NAMALWA (cell line): ENCODE measurements at regions not wholly inside any gene's neighbourhood (a gene's known extent, or its start where the extent isn't known, plus 50 kb on each side); places are given as distances from the start of the nearest gene placed in this dataset.

ENCODE experiments used
- DNase-seq: peaks from one replicate; pipeline ENCODE4 v3.0.0-alpha.2; 2015; ENCODE audit warnings: low spot score

- DNase-seq, result no peak
Observed at GRCh38 chr1:218679988-218680748, 335.0 kb downstream of the TGFB2 start.

- DNase-seq, result no peak
Observed at GRCh38 chr1:218683242-218683641, 338.1 kb downstream of the TGFB2 start.

GRCh38 chr1:218686258-218686657 is 341.1 kb downstream of the TGFB2 start:
- DNase-seq, result no peak

GRCh38 chr1:218686761-218687160 is 341.6 kb downstream of the TGFB2 start:
- DNase-seq, result no peak

GRCh38 chr1:218692808-218693207 is 347.7 kb downstream of the TGFB2 start:
- DNase-seq, result no peak

GRCh38 chr1:218693599-218693998 is 348.5 kb downstream of the TGFB2 start:
- no peak for DNase-seq

- no peak for DNase-seq
Observed at GRCh38 chr1:218694085-218694484, 348.9 kb downstream of the TGFB2 start.

- no peak for DNase-seq
Observed at GRCh38 chr1:218694636-218695035, 349.5 kb downstream of the TGFB2 start.

GRCh38 chr1:218695525-218695924 is 350.4 kb downstream of the TGFB2 start:
- no peak for DNase-seq

- DNase-seq, result no peak
Observed at GRCh38 chr1:218698141-218698540, 353.0 kb downstream of the TGFB2 start.

- no peak for DNase-seq
Observed at GRCh38 chr1:218699421-218699820, 354.3 kb downstream of the TGFB2 start.

GRCh38 chr1:218699865-218700264 is 354.7 kb downstream of the TGFB2 start:
- DNase-seq, result no peak

- no peak for DNase-seq
Observed at GRCh38 chr1:218700666-218701065, 355.5 kb downstream of the TGFB2 start.

- no peak for DNase-seq
Observed at GRCh38 chr1:218701131-218701530, 356.0 kb downstream of the TGFB2 start.

GRCh38 chr1:218702775-218703174 is 357.6 kb downstream of the TGFB2 start:
- DNase-seq, result no peak

GRCh38 chr1:218703836-218704235 is 358.7 kb downstream of the TGFB2 start:
- DNase-seq, result no peak

- no peak for DNase-seq
Observed at GRCh38 chr1:218705391-218705790, 360.3 kb downstream of the TGFB2 start.

GRCh38 chr1:218705911-218706893 is 361.1 kb downstream of the TGFB2 start:
- DNase-seq, result no peak

- DNase-seq, result no peak
Observed at GRCh38 chr1:218711001-218711400, 365.9 kb downstream of the TGFB2 start.

- no peak for DNase-seq
Observed at GRCh38 chr1:218711884-218712674, 366.9 kb downstream of the TGFB2 start.

- DNase-seq, result no peak
Observed at GRCh38 chr1:218712677-218713076, 367.5 kb downstream of the TGFB2 start.

- no peak for DNase-seq
Observed at GRCh38 chr1:218715961-218716669, 371.0 kb downstream of the TGFB2 start.
